AG10803 (cell line): ENCODE measurements at regions not wholly inside any gene's neighbourhood (a gene's known extent, or its start where the extent isn't known, plus 50 kb on each side); places are given as distances from the start of the nearest gene placed in this dataset.

Experiments used
- DNase-seq: peaks from one replicate; pipeline ENCODE4 v3.0.0; 2010; ENCODE audit warnings: low read depth
- H3K4me3 ChIP-seq: 2 replicates; pipeline ENCODE4 v1.5.1; 2011; ENCODE audit warnings: mild to moderate bottlenecking, low read length, control low read depth
- CTCF ChIP-seq: conservative IDR thresholded peaks from 2 replicates; pipeline ENCODE4 v1.5.1; 2011; ENCODE audit warnings: mild to moderate bottlenecking, low read length, control low read depth, inconsistent platforms

GRCh38 chr4:171674781-171675180 is 138.4 kb upstream of the GALNTL6 start:
- TF ChIP-seq CTCF = no peak
- DNase-seq = no peak
- H3K4me3 ChIP-seq = no peak overlapping the region

- TF ChIP-seq CTCF = no peak
- DNase-seq = no peak
Measured at GRCh38 chr4:171668403-171668802, 144.8 kb upstream of the GALNTL6 start.

GRCh38 chr4:171667906-171668305 is 145.3 kb upstream of the GALNTL6 start:
- H3K4me3 ChIP-seq = no peak overlapping the region
- no peak for TF ChIP-seq CTCF
- DNase-seq = no peak

More at GRCh38 chr4:171668403-171668802, 144.8 kb upstream of the GALNTL6 start:
- no peak overlapping the region for H3K4me3 ChIP-seq

GRCh38 chr4:171651071-171651470 is 162.1 kb upstream of the GALNTL6 start:
- TF ChIP-seq CTCF = no peak

GRCh38 chr4:171650543-171650942 is 162.7 kb upstream of the GALNTL6 start:
- TF ChIP-seq CTCF = no peak
- DNase-seq = no peak
- no peak overlapping the region for H3K4me3 ChIP-seq

More at GRCh38 chr4:171651071-171651470, 162.1 kb upstream of the GALNTL6 start:
- no peak for DNase-seq
- no peak overlapping the region for H3K4me3 ChIP-seq

GRCh38 chr4:171648926-171649325 is 164.3 kb upstream of the GALNTL6 start:
- DNase-seq = no peak
- TF ChIP-seq CTCF = no peak
- no peak overlapping the region for H3K4me3 ChIP-seq

- no peak overlapping the region for H3K4me3 ChIP-seq
- no peak for DNase-seq
- TF ChIP-seq CTCF = no peak
Measured at GRCh38 chr4:171646984-171647383, 166.2 kb upstream of the GALNTL6 start.
